ENCODE measurements at regions not wholly inside any gene's neighbourhood (a gene's known extent, or its start where the extent isn't known, plus 50 kb on each side); places are given as distances from the start of the nearest gene placed in this dataset.

DNA sequence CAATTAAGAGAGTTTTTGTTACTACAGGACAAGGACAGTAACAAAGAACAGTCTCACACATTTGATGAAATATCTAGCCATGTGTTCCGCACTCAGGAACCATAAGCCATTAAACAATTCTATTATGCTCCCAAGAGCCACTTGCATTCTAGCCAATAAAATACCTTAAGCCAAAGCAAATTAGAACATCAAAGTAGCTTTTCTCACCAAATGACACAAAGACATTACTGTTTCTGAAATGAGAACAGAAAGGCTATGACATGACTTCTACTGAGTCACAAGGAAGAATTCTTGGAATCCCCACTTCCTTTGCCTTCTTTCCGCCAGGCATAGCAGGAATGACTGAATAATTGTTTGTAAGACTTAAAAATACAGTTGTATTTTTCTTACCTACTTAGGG is 445.8 kb downstream of the ATP23 start:
- TF ChIP-seq, protein P1, sequence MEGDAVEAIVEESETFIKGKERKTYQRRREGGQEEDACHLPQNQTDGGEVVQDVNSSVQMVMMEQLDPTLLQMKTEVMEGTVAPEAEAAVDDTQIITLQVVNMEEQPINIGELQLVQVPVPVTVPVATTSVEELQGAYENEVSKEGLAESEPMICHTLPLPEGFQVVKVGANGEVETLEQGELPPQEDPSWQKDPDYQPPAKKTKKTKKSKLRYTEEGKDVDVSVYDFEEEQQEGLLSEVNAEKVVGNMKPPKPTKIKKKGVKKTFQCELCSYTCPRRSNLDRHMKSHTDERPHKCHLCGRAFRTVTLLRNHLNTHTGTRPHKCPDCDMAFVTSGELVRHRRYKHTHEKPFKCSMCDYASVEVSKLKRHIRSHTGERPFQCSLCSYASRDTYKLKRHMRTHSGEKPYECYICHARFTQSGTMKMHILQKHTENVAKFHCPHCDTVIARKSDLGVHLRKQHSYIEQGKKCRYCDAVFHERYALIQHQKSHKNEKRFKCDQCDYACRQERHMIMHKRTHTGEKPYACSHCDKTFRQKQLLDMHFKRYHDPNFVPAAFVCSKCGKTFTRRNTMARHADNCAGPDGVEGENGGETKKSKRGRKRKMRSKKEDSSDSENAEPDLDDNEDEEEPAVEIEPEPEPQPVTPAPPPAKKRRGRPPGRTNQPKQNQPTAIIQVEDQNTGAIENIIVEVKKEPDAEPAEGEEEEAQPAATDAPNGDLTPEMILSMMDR (IDR thresholded peaks at IDR 0.05; ENCODE audit: borderline replicate concordance, extremely low read depth, low read length, poor library complexity, severe bottlenecking) = no peak
- TF ChIP-seq EZH2 (IDR thresholded peaks at IDR 0.05; ENCODE audit: borderline replicate concordance, low read depth, low read length, severe bottlenecking) = no peak
